ENCODE measurements at regions not wholly inside any gene's neighbourhood (a gene's known extent, or its start where the extent isn't known, plus 50 kb on each side); places are given as distances from the start of the nearest gene placed in this dataset.

- no peak for DNase-seq (ENCODE audit: low spot score)
Measured at GRCh38 chr13:40480012-40480914, 186.2 kb downstream of the FOXO1 start.

GRCh38 chr13:40480915-40481516 is 185.4 kb downstream of the FOXO1 start:
- no peak for DNase-seq (ENCODE audit: low spot score)

GRCh38 chr13:40483601-40484000 is 182.8 kb downstream of the FOXO1 start:
- no peak for DNase-seq (ENCODE audit: low spot score)

DNA sequence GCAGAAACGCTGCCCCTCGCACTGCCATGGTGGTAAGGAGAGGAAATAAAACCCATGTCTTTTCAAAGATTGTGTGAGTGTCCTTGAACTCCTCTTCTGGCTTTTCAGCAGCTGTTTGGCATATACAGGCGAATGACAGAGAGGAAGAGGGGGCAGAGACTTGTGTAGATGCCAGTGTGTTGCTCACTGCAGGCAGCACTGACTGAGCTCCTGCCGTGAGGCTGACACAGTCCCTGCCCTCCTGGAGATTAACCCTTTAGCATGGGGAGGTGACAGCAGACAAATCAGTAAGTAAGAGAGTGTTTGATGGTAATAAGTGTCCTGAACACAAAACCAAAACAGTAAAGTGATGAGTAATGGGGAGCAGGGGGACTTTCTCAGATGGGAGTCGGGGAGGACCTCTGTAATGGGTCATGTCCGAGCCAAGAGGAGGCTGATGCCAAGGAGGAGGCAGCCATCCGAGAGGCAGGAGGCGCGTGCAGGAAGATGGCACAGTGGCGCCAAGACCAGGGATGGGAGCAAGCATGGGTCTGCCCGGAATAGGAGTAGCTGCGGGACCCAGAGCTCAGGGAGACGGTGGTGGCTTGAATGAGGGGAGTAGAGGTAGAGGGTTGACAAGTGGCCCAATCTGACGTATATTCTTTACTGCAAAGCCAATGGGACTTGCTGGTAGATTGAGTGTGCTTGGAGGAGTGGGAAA is 182.2 kb downstream of the FOXO1 start:
- no peak for DNase-seq (ENCODE audit: low spot score)

- no peak for DNase-seq (ENCODE audit: low spot score)
Measured at GRCh38 chr13:40484974-40485373, 181.5 kb downstream of the FOXO1 start.

DNA sequence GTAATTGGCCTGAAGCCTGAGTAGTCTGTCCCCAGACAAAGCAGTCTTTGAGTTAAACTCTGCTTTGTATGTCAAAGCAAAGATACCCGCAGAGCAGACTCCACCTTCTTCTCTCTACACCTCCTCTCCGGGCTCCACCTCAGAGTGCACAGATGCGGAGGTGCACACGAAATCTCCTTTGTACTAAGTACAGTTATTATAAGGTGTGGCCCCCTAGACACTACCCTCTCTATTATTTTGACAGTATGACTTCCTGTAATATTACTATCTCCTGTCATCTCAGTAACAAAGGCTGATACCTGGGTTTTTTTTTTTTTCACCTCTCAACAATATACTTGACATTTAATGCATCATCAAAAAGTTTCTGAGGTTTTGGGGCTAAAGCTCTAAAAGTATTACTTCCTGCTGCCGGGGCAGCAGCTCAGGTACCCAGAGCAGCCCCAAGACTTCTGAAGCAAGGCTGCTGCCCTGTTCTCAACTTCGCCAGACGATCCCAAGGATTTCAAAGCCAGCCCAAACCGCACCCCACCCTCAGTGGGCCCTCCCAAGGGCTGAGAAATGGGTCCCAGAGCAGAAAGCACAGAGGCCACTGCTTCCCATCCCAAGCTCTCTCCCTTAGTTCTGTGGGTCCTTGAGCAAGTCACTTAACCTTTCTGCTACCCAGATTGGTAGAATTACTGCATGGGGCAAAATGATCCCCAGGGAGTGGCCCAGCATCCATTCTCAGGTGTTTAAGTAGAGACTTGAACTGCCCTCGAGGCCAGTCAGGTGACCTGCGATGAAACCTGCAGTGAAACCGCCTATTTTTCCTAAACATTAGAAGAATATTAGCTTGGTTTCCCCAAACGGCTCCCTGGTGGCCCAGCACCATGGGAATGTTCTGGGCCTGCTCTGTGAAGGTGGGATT is 180.6 kb downstream of the FOXO1 start:
- no peak for DNase-seq (ENCODE audit: low spot score)

DNA sequence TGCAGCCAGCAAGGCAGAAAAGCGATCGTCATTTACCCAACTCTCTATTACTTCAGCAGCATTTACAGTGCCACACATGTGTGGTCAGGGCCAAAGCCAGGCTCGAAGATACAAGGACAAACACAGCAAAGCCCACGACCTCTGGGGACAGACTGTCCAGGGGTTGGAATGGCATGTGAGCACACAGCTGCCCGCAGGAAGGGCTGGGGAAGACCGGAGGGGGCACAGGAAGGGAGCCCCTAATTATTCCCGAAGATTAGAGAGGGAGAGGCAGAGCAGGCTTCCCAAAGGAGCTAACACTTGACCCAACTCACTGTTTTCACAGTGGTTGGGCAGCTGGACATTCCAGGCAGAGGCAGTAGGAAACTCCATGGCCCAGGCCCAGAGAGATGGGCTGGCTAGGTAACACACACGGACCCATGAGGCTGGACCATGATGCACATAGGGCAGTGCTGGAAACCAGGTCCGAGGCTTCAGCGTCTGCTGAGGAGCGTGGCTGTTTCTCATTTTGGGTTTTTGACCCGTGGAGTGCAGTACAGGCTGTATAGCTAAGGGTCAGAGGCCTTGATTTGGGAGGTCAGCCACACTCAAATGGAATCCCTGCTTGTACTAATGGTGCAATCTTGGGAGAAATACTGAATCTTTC is 179.8 kb downstream of the FOXO1 start:
- DNase-seq (ENCODE audit: low spot score), result no peak

DNA sequence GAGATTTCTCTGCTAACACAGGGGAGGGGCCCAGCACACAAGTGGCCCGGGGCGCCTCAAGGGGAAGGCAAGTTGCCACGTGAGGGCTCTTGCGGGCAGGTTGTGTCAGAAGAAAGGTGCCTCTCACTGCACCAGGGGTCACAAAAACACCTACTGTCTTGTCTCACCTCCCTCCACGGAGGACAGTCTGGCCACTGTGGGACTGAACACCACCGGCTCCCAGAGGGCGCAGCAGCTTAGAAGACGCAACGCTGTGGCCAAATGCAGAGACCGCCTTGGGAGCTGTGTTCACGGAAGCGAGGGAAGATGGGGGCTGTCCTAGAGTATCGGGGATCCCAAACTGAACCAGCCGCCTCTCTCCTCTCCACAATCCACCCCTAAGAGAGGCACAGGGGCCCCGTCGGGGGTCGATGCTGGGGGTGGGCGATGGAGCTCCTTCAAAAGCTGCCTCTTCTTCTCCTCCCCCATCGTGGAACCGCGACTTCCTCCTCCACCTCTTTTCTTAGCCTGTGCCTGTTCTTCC is 177.5 kb downstream of the FOXO1 start:
- DNase-seq (ENCODE audit: low spot score), result no peak

- no peak for DNase-seq (ENCODE audit: low spot score)
Measured at GRCh38 chr13:40490086-40490758, 176.2 kb downstream of the FOXO1 start.

GRCh38 chr13:40492511-40492910 is 173.9 kb downstream of the FOXO1 start:
- no peak for DNase-seq (ENCODE audit: low spot score)

- no peak for DNase-seq (ENCODE audit: low spot score)
Measured at GRCh38 chr13:40494513-40494912, 171.9 kb downstream of the FOXO1 start.

DNA sequence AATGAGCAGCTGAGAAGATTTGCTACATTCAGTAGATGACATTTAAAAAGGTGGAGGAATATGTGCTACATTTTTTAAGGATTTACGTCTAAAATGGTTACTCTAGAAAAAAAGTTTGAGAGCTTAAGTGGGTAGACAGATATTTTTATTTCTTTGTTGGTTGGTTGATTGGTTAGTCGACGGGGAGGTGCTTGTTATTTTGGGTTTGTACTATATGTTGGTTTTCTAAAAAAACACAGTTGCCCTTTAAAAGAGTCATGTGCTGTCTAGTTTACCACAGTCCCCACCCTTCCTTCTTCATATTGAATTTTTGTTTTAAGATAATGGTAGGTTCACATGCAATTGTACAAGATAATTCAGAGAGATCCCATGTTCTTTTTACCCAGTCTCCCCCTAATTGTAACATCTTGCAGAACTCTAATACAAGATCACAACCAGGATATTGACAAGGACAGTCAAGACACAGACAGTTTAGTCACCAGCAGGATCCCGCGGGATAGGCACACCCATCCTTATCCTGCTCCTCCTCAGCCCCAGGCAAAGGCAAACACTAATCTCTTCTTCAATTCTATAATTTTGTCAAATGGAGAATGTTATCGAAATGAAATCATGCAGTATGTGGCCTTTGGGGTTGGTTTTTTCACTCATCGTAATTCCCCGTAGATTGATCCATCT is 171.4 kb downstream of the FOXO1 start:
- no peak for DNase-seq (ENCODE audit: low spot score)

GRCh38 chr13:40495621-40496001 is 170.8 kb downstream of the FOXO1 start:
- no peak for DNase-seq (ENCODE audit: low spot score)

DNA sequence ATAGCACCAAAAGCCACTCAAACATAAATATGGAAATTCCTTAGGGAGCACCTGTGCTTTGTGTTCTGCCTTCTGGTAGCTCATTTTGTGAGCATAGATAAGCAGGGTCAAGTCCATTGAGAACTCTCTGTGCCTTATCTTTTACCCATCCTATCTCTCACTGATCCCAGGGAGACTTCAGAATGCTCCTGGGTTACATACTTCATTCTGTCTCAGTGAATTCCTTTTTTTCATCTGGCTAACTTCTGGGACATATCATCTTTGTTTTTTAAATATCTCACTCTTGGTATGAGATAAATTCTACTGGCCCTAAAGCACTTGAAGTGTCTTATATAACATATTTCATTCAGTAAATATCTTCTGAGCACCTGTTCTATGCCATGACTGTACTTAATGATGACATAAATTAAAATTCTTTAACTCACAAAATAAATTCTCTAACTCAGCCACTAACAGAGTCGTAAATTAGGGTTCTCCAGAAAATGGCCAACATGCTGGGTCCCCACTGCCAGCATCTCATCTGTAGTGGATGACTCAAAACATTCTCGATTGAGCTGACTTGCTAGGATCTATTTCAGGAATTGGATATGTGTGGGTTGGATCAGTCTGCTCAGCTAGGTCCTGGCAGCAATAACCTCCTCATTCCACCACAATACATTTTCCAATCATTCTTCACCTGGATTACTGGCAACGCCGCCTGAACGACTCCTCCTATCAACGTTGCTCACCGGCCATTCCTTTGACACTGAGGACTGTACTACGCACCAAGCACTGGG is 170.2 kb downstream of the FOXO1 start:
- no peak for DNase-seq (ENCODE audit: low spot score)

DNA sequence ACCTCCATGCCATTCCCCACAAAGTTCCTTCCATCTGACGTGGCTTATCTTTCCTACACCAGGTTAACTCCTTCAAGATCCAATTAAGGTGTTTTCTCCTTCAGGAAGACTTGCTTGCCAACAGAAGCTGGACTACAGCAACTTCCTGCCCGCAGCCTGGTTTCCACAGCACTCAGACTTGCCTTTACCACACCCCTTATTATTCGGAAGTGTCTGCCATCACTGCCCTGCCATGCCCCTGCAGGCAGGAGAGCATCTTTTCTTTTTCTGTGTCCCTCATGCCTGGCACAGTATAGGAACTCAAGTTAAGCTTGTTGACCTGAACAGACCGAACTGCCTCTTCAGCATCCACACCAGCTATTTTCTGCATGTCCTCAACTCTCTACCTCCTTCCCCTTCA is 168.0 kb downstream of the FOXO1 start:
- no peak for DNase-seq (ENCODE audit: low spot score)

DNA sequence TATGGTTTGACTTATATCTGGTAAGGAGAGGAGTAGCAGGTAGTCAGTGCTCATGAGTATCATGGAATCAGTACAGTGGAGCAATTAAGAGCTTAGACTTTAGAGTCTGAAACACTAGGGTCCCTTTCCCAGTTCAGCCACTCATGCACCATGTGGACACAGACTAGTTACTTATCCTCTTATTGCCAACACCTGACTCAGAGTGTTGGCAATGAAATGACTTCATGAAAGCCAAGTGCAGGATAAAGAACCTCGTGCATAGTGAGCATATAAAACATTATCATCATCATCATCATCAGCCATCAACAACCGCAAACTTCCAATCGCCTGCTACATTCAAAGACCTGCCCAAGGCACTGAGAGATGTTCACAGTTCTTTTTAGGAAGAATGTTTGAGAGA is 164.2 kb downstream of the FOXO1 start:
- no peak for DNase-seq (ENCODE audit: low spot score)

DNA sequence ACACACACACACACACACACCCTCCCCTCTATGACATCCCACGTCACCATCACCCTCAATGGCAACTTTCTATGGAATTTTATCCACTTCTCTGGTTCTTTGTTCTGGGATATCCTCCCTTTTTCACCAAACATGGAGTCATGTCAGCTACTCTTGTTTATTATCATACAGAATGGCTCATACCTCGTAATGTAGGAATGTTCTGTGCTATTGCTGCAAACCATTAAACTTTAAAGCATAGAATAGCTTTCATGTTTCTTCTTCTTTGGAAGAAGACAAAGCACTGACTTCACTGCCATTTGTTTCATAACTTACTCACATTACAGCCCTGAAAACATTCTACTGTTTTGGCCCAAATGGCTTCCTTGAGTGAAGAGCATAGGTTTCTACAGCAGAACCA is 163.4 kb downstream of the FOXO1 start:
- no peak for DNase-seq (ENCODE audit: low spot score)

GRCh38 chr13:40503966-40504591 is 162.4 kb downstream of the FOXO1 start:
- peak; percentile 23 for DNase-seq (ENCODE audit: low spot score)

DNA sequence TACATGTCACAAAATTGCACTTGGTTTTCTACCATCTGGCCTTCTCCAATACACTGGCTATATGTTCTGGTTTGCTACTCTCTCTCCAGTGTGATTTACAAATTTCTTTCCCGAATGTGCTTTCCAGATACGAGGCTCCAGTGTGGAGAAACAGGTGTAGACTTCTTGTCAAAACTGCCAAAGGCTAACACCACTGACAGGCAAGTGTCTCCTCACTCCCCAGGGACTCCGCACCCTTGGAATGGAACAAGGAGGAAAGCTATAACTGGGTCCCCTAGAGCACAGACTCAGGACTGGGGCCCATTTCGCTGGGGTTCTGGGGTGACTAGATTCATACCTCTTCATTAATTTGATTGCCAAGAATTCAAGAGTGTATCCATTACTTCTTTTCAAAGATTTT is 161.8 kb downstream of the FOXO1 start:
- DNase-seq (ENCODE audit: low spot score), result no peak
